Neuronal stem cell (in vitro differentiated cells): ENCODE measurements at regions not wholly inside any gene's neighbourhood (a gene's known extent, or its start where the extent isn't known, plus 50 kb on each side); places are given as distances from the start of the nearest gene placed in this dataset.

Experiments used
- DNase-seq: peaks from one replicate; pipeline ENCODE4 v3.0.0-alpha.2; 2013; ENCODE audit warnings: low spot score
- H2AFZ ChIP-seq: one replicate; pipeline ENCODE4 v1.6.1; 2013; ENCODE audit warnings: mild to moderate bottlenecking, low read length, inconsistent platforms
- H2AK5ac ChIP-seq: 2 replicates; pipeline ENCODE4 v1.6.1; 2013; ENCODE audit warnings: low read depth, mild to moderate bottlenecking, inconsistent platforms, low read length, moderate library complexity, mixed read lengths
- H2BK120ac ChIP-seq: 2 replicates; pipeline ENCODE4 v1.6.1; 2013; ENCODE audit warnings: low read depth, mild to moderate bottlenecking, inconsistent platforms, low read length, moderate library complexity, mixed read lengths
- H2BK12ac ChIP-seq: one replicate; pipeline ENCODE4 v1.6.1; 2013; ENCODE audit warnings: low read length, inconsistent platforms
- H2BK15ac ChIP-seq: 2 replicates; pipeline ENCODE4 v1.6.1; 2013; ENCODE audit warnings: mild to moderate bottlenecking, low read length, inconsistent platforms, mixed read lengths
- H2BK5ac ChIP-seq: one replicate; pipeline ENCODE4 v1.6.1; 2013; ENCODE audit warnings: inconsistent platforms, mild to moderate bottlenecking, low read length, moderate library complexity
- H3K14ac ChIP-seq: one replicate; pipeline ENCODE4 v1.6.1; 2013; ENCODE audit warnings: low read length, inconsistent platforms
- H3K18ac ChIP-seq: 2 replicates; pipeline ENCODE4 v1.6.1; 2013; ENCODE audit warnings: low read length, inconsistent platforms
- H3K23ac ChIP-seq: 2 replicates; pipeline ENCODE4 v1.6.1; 2013; ENCODE audit warnings: low read depth, mild to moderate bottlenecking, mixed read lengths, low read length, inconsistent platforms; ENCODE audit not compliant: poor library complexity
- H3K27ac ChIP-seq: replicated peaks from 3 replicates; pipeline ENCODE4 v1.5.1; 2013; ENCODE audit warnings: low read length, inconsistent platforms
- H3K27me3 ChIP-seq, 3 experiments: 2 replicates each; pipeline ENCODE4 v1.6.1; 2013; ENCODE audit warnings: low read length in 3 of 3, mild to moderate bottlenecking in 2 of 3, inconsistent platforms in 1 of 3, low read depth in 1 of 3, mixed read lengths in 1 of 3, moderate library complexity in 1 of 3; ENCODE audit not compliant: control insufficient read depth in 3 of 3, insufficient read depth in 3 of 3
- H3K36me3 ChIP-seq, 2 donors: replicated peaks in 1 of 2; 2 replicates each; pipeline ENCODE4 v1.6.1; 2013; ENCODE audit warnings: low read length in 2 of 2; ENCODE audit not compliant: control insufficient read depth in 2 of 2, insufficient read depth in 2 of 2
- H3K4ac ChIP-seq: 2 replicates; pipeline ENCODE4 v1.6.1; 2013; ENCODE audit warnings: inconsistent platforms, mild to moderate bottlenecking, low read length, moderate library complexity
- H3K4me1 ChIP-seq, 2 donors: 1 replicate in 1 of 2; 2 replicates in 1 of 2; pipeline ENCODE4 v1.6.1; 2013; ENCODE audit warnings: low read length in 2 of 2, low read depth in 1 of 2; ENCODE audit not compliant: control insufficient read depth in 2 of 2, insufficient read depth in 1 of 2
- H3K4me2 ChIP-seq: one replicate; pipeline ENCODE4 v1.6.1; 2013; ENCODE audit warnings: mild to moderate bottlenecking, low read length, inconsistent platforms; ENCODE audit not compliant: insufficient read depth, poor library complexity, severe bottlenecking
- H3K4me3 ChIP-seq, 2 donors: 2 replicates each; pipeline ENCODE4 v1.5.1; 2013; ENCODE audit warnings: low read length in 2 of 2, mild to moderate bottlenecking in 2 of 2, inconsistent platforms in 1 of 2, moderate library complexity in 1 of 2
- H3K79me1 ChIP-seq: one replicate; pipeline ENCODE4 v1.6.1; 2013; ENCODE audit warnings: low read depth, mild to moderate bottlenecking, inconsistent platforms, low read length, moderate library complexity
- H3K9ac ChIP-seq: one replicate; pipeline ENCODE4 v1.6.1; 2013; ENCODE audit warnings: mild to moderate bottlenecking, low read depth, low read length, inconsistent platforms; ENCODE audit not compliant: poor library complexity
- H3K9me3 ChIP-seq, 2 donors: replicated peaks in 1 of 2; 2 replicates each; pipeline versions ENCODE3 to v1.6.1; 2013; ENCODE audit warnings: low read length in 2 of 2, mild to moderate bottlenecking in 2 of 2, inconsistent platforms in 1 of 2, low read depth in 1 of 2, mixed read lengths in 1 of 2, moderate library complexity in 1 of 2; ENCODE audit not compliant: control insufficient read depth in 2 of 2, insufficient read depth in 1 of 2
- H4K8ac ChIP-seq: one replicate; pipeline ENCODE4 v1.6.1; 2013; ENCODE audit warnings: low read depth, mild to moderate bottlenecking, inconsistent platforms, low read length, moderate library complexity
- H4K91ac ChIP-seq: one replicate; pipeline ENCODE4 v1.6.1; 2013; ENCODE audit warnings: low read length, low read depth, mild to moderate bottlenecking, inconsistent platforms; ENCODE audit not compliant: poor library complexity
- WGBS, 2 donors: extraction: QIAGEN DNeasy Blood & Tissue Kit; methylation state at CpG; one replicate each; pipeline ENCODE4 v1.1.7; 2013; ENCODE audit warnings: missing lambda C conversion rate in 2 of 2, mixed read lengths in 1 of 2; ENCODE audit not compliant: insufficient read length in 2 of 2, insufficient replicate concordance in 1 of 2; ENCODE audit errors: extremely low coverage in 2 of 2; 5-methylcytosine and 5-hydroxymethylcytosine counted together

GRCh38 chr9:22343218-22343611 lies 103.4 kb upstream of the DMRTA1 start:
- no peak overlapping the region for H2AFZ ChIP-seq
- H2AK5ac ChIP-seq, result no peak overlapping the region
- no peak overlapping the region for H2BK15ac ChIP-seq
- H3K9me3 ChIP-seq, result no peaks in the 10 kb centered on the region
- H3K9ac ChIP-seq, result no peak overlapping the region
- H3K79me1 ChIP-seq, result no peaks in the 10 kb centered on the region
- H2BK5ac ChIP-seq, result no peak overlapping the region
- no peak overlapping the region for H3K23ac ChIP-seq
- H4K8ac ChIP-seq, result no peak overlapping the region
- H2BK120ac ChIP-seq, result no peak overlapping the region
- no peak overlapping the region for H3K4me3 ChIP-seq
- H3K4me2 ChIP-seq, result no peak overlapping the region
- no peak overlapping the region for H3K27ac ChIP-seq
- H2BK12ac ChIP-seq, result no peak overlapping the region
- no peak overlapping the region for H4K91ac ChIP-seq
- WGBS, 2 donors, result no CpG with 5 or more reads among the region's 1 CpG
- H3K4me1 ChIP-seq, result no peaks in the 10 kb centered on the region
- H3K27me3 ChIP-seq, result no peaks in the 10 kb centered on the region
- no peak overlapping the region for H3K4ac ChIP-seq
- no peak for DNase-seq
- H3K18ac ChIP-seq, result no peak overlapping the region
- no peaks in the 10 kb centered on the region for H3K36me3 ChIP-seq
- H3K14ac ChIP-seq, result no peak overlapping the region

DNA sequence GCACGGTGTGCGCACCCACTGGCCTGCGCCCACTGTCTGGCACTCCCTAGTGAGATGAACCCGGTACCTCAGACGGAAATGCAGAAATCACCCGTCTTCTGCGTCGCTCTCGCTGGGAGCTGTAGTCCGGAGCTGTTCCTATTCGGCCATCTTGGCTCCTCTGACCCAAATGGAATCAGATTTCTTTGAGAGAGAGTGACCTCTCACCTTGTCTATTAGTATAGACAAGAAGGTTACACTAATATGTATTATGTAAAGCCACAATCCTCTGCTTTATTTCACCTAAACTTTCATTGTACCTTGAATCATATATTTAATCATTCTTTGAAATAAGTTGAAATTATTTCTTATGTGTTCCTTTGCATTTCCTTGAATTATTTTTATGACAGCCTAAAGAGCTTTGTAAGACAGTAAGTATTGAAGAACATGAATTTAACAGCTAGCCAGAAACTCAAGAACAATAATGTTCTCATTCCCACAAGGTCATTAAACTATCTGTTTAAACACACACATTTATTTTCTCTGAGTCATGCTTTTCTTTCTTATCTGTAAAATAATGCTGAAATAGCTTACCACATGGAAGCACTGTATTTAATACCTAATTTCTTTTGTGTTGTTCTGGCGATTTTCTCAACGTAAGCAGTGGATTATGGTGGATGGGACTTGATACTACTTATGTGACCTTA lies 91.8 kb upstream of the DMRTA1 start:
- Histone ChIP-seq H2BK120ac (no peak overlapping the region), H3K36me3 (no peaks in the 10 kb centered on the region), H2AFZ (no peak overlapping the region), H3K4me1 (no peaks in the 10 kb centered on the region), H3K79me1 (no peaks in the 10 kb centered on the region), H4K91ac (no peak overlapping the region), H3K4me3 (no peak overlapping the region), H3K9ac (no peak overlapping the region), H3K27me3 (no peaks in the 10 kb centered on the region), H2BK5ac (no peak overlapping the region), H3K27ac (no peak overlapping the region), H3K18ac (no peak overlapping the region), H3K4ac (no peak overlapping the region), H2BK12ac (no peak overlapping the region), H4K8ac (no peak overlapping the region), H3K9me3 (peaks cover 0 to 5% of the 10 kb centered on the region in 2 donors), H3K23ac (no peak overlapping the region), H3K4me2 (no peak overlapping the region), H2BK15ac (no peak overlapping the region), H3K14ac (no peak overlapping the region), H2AK5ac (no peak overlapping the region)
- no CpG with 5 or more reads among the region's 13 CpGs for WGBS, 2 donors
- no peak for DNase-seq

DNA sequence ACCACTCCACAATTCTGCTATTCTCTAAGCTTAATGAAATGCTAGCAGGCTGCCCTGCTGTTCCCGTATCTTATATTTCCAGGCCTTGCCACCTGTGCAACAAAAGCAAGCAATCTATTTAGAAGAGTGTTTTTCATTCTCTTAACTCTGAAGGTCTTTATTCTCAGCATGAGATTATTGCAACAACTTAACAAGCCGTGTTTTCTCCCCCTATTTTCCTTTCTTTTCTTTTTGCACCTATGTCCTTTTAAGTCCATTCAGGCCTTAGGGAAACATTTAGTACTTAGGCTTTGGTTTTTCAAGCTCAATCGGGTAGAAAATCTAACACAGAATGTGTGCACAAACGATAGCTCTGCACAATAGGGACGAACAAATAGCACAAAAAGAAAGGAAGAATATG lies 89.6 kb upstream of the DMRTA1 start:
- H4K91ac ChIP-seq, result no peak overlapping the region
- H3K4me2 ChIP-seq, result no peak overlapping the region
- no peak overlapping the region for H4K8ac ChIP-seq
- peak overlapping the region; percentile 65 for H3K27ac ChIP-seq
- H3K9ac ChIP-seq, result no peak overlapping the region
- H2AFZ ChIP-seq, result no peak overlapping the region
- H3K4ac ChIP-seq, result no peak overlapping the region
- H3K23ac ChIP-seq, result no peak overlapping the region
- H2BK5ac ChIP-seq, result no peak overlapping the region
- no peak overlapping the region for H2AK5ac ChIP-seq
- no peak overlapping the region for H3K4me3 ChIP-seq
- H2BK15ac ChIP-seq, result no peak overlapping the region
- no peak overlapping the region for H3K14ac ChIP-seq
- H3K36me3 ChIP-seq, result no peaks in the 10 kb centered on the region
- no CpG with 5 or more reads among the region's 5 CpGs for WGBS, 2 donors
- peak; percentile 60 for DNase-seq
- no peak overlapping the region for H2BK120ac ChIP-seq
- peaks cover 0 to 5% of the 10 kb centered on the region in 2 donors for H3K9me3 ChIP-seq
- no peak overlapping the region for H2BK12ac ChIP-seq
- no peak overlapping the region for H3K18ac ChIP-seq
- no peaks in the 10 kb centered on the region for H3K79me1 ChIP-seq
- no peaks in the 10 kb centered on the region for H3K4me1 ChIP-seq
- H3K27me3 ChIP-seq, result no peaks in the 10 kb centered on the region

DNA sequence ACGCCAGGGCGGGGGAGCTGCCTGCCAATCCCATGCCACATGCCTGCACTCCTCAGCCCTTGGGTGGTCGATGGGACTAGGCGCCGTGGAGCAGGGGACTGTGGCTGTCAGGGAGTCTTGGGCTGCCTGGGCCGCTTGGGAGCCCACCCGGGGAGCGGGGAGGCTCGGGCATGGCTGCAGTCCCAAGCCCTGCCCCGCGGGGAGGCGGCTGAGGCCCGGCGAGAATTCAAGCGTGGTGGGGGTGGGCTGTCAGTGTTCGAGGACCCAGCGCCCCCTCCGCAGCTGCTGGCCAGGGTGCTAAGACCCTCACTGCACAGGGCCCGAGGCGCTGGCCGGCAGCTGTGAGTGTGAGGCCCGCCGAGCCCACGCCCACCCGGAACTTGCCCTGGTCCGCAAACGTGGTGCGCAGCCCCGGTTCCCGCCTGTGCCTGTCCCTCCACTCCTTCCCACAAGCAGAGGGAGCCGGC lies 83.2 kb upstream of the DMRTA1 start:
- peak overlapping the region; percentile 33 for H3K9ac ChIP-seq
- peak overlapping the region; percentile 53 for H4K91ac ChIP-seq
- H2AFZ ChIP-seq, result no peak overlapping the region
- H3K4me1 ChIP-seq, result no peaks in the 10 kb centered on the region
- H2BK120ac ChIP-seq, result peak overlapping the region; percentile 32
- H2BK5ac ChIP-seq, result no peak overlapping the region
- no peak overlapping the region for H3K14ac ChIP-seq
- peak overlapping the region; percentile 71 for H2AK5ac ChIP-seq
- no peak overlapping the region for H3K4me3 ChIP-seq
- H3K27me3 ChIP-seq, result no peaks in the 10 kb centered on the region
- WGBS, 2 donors, result no CpG with 5 or more reads among the region's 31 CpGs
- no peak overlapping the region for H3K4me2 ChIP-seq
- H2BK12ac ChIP-seq, result peak overlapping the region; percentile 24
- H3K4ac ChIP-seq, result peak overlapping the region; percentile 39
- peaks cover 0 to 2% of the 10 kb centered on the region in 2 donors for H3K9me3 ChIP-seq
- H3K18ac ChIP-seq, result peak overlapping the region; percentile 92
- H3K27ac ChIP-seq, result no peak overlapping the region
- H3K36me3 ChIP-seq, result no peaks in the 10 kb centered on the region
- H4K8ac ChIP-seq, result no peak overlapping the region
- peak overlapping the region; percentile 93 for H2BK15ac ChIP-seq
- H3K79me1 ChIP-seq, result no peaks in the 10 kb centered on the region
- no peak overlapping the region for H3K23ac ChIP-seq
- no peak for DNase-seq
